ENCODE measurements at regions not wholly inside any gene's neighbourhood (a gene's known extent, or its start where the extent isn't known, plus 50 kb on each side); places are given as distances from the start of the nearest gene placed in this dataset.
"Not testable (repeated sequence)": the region's sequence is repeated elsewhere in the genome, so short reads cannot be mapped to it uniquely, and the experiment has no call there.

- no peak for DNase-seq
These were observed 50.1 kb upstream of the ACSL4 start for GRCh38 chrX:109782994-109783700.

GRCh38 chrX:109783701-109784079 is 50.6 kb upstream of the ACSL4 start:
- DNase-seq, result no peak

GRCh38 chrX:109785053-109785452 is 52.0 kb upstream of the ACSL4 start:
- DNase-seq, result no peak

GRCh38 chrX:109790511-109790910 is 57.5 kb upstream of the ACSL4 start:
- DNase-seq, result not testable (repeated sequence)

- DNase-seq, result no peak
These were observed 60.1 kb upstream of the ACSL4 start for GRCh38 chrX:109793191-109793590.

- no peak for DNase-seq
These were observed 62.6 kb upstream of the ACSL4 start for GRCh38 chrX:109795682-109796081.

- no peak for DNase-seq
These were observed 64.4 kb upstream of the ACSL4 start for GRCh38 chrX:109797311-109797975.

- DNase-seq, result no peak
These were observed 79.2 kb upstream of the ACSL4 start for GRCh38 chrX:109812236-109812635.

GRCh38 chrX:109813236-109813635 is 80.2 kb upstream of the ACSL4 start:
- DNase-seq, result no peak

GRCh38 chrX:109818976-109819375 is 85.9 kb upstream of the ACSL4 start:
- DNase-seq, result no peak

- DNase-seq, result no peak
These were observed 89.8 kb upstream of the ACSL4 start for GRCh38 chrX:109822861-109823260.

- DNase-seq, result no peak
These were observed 94.1 kb upstream of the ACSL4 start for GRCh38 chrX:109826954-109827708.

- no peak for DNase-seq
These were observed 94.7 kb upstream of the ACSL4 start for GRCh38 chrX:109827772-109828171.

- no peak for DNase-seq
These were observed 97.2 kb upstream of the ACSL4 start for GRCh38 chrX:109830157-109830703.

GRCh38 chrX:109830704-109831206 is 97.7 kb upstream of the ACSL4 start:
- peak; percentile 0 for DNase-seq

- no peak for DNase-seq
These were observed 98.4 kb upstream of the ACSL4 start for GRCh38 chrX:109831326-109831985.

GRCh38 chrX:109839694-109840567 is 106.9 kb upstream of the ACSL4 start:
- no peak for DNase-seq

GRCh38 chrX:109840585-109840984 is 107.5 kb upstream of the ACSL4 start:
- no peak for DNase-seq

- DNase-seq, result no peak
These were observed 108.2 kb upstream of the ACSL4 start for GRCh38 chrX:109841257-109841656.

- DNase-seq, result no peak
These were observed 109.0 kb upstream of the ACSL4 start for GRCh38 chrX:109841869-109842579.

GRCh38 chrX:109842611-109843010 is 109.6 kb upstream of the ACSL4 start:
- no peak for DNase-seq

Measured in skin of body (tissue), 1 donor.